ENCODE measurements at regions not wholly inside any gene's neighbourhood (a gene's known extent, or its start where the extent isn't known, plus 50 kb on each side); places are given as distances from the start of the nearest gene placed in this dataset.
"Not testable (repeated sequence)": the region's sequence is repeated elsewhere in the genome, so short reads cannot be mapped to it uniquely, and the experiment has no call there.

GRCh38 chrX:825991-826390 is 195.4 kb downstream of the SHOX start (continued):
- TF ChIP-seq REST (IDR thresholded peaks at IDR 0.05; ENCODE audit: unreplicated experiment): no peak
- no peak for TF ChIP-seq JUNB (IDR thresholded peaks at IDR 0.05; ENCODE audit: unreplicated experiment)
- TF ChIP-seq, protein P1, sequence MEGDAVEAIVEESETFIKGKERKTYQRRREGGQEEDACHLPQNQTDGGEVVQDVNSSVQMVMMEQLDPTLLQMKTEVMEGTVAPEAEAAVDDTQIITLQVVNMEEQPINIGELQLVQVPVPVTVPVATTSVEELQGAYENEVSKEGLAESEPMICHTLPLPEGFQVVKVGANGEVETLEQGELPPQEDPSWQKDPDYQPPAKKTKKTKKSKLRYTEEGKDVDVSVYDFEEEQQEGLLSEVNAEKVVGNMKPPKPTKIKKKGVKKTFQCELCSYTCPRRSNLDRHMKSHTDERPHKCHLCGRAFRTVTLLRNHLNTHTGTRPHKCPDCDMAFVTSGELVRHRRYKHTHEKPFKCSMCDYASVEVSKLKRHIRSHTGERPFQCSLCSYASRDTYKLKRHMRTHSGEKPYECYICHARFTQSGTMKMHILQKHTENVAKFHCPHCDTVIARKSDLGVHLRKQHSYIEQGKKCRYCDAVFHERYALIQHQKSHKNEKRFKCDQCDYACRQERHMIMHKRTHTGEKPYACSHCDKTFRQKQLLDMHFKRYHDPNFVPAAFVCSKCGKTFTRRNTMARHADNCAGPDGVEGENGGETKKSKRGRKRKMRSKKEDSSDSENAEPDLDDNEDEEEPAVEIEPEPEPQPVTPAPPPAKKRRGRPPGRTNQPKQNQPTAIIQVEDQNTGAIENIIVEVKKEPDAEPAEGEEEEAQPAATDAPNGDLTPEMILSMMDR (conservative IDR thresholded peaks at IDR 0.05; ENCODE audit: low read depth in 2 of 2): no peak
- TF ChIP-seq ZNF114 (CRISPR knock-in tag; IDR thresholded peaks at IDR 0.05): no peak
- no peak for TF ChIP-seq ETS1 (IDR thresholded peaks at IDR 0.05)
- TF ChIP-seq POLR2AphosphoS5 (IDR thresholded peaks at IDR 0.05; ENCODE audit: low read depth): no peak

DNA sequence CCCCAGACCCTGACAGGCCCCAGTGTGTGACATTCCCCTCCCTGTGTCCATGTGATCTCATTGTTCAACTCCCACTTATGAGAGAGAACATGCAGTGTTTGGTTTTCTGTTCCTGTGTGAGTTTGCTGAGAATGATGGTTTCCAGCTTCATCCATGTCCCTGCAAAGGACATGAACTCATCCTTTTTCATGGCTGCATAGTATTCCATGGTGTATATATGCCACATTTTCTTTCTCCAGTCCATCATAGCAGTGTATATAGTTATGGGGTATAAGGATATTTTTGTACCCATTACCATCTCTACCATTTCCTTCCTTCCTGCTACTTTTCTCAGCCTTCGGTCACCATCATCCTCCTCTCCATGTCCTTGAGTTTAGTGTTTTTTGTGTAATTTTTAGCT is 192.5 kb downstream of the SHOX start:
- H3K4me1 ChIP-seq (ENCODE audit: insufficient read depth); H3K4me1 Mint-ChIP-seq; H3K4me3 Mint-ChIP-seq; DNase-seq (ENCODE audit: low spot score); H3K27ac ChIP-seq (ENCODE audit: low read depth); H3K27me3 ChIP-seq (ENCODE audit: insufficient read depth); ATAC-seq; H3K4me3 ChIP-seq; H4K20me1 ChIP-seq (replicated peaks; ENCODE audit: insufficient read depth); H3K4me2 ChIP-seq; H3K36me3 ChIP-seq (ENCODE audit: insufficient read depth); H3K27ac Mint-ChIP-seq; H3K79me2 ChIP-seq (replicated peaks; ENCODE audit: insufficient read depth); H3K27me3 Mint-ChIP-seq (ENCODE audit: insufficient read depth, low read depth, poor library complexity); H3K9me2 ChIP-seq (ENCODE audit: insufficient read depth); H2AFZ ChIP-seq; H3F3A ChIP-seq (replicated peaks; ENCODE audit: low read depth): not testable (repeated sequence)
- Mint-ChIP-seq H3K36me3 (ENCODE audit: low read depth) (peaks cover 21% of the 10 kb centered on the region; the same call in 2 of the 3 replicates), H3K9me3 (peaks cover 66% of the 10 kb centered on the region)

Data from GM23338 (cell line).